ENCODE measurements at regions not wholly inside any gene's neighbourhood (a gene's known extent, or its start where the extent isn't known, plus 50 kb on each side); places are given as distances from the start of the nearest gene placed in this dataset.

GRCh38 chr18:32549248-32550110 is 78.8 kb upstream of the GAREM1 start:
- no peak for DNase-seq (ENCODE audit: low read depth)
- peak; percentile 55 for TF ChIP-seq CTCF (IDR thresholded peaks at IDR 0.05; ENCODE audit: control insufficient read depth, insufficient read depth, low read depth, low read length, missing control alignments)
- H3K4me3 ChIP-seq (ENCODE audit: control insufficient read depth, low read depth, low read length), result no peak overlapping the region

GRCh38 chr18:32548688-32549087 is 78.0 kb upstream of the GAREM1 start:
- no peak for DNase-seq (ENCODE audit: low read depth)
- no peak for TF ChIP-seq CTCF (IDR thresholded peaks at IDR 0.05; ENCODE audit: control insufficient read depth, insufficient read depth, low read depth, low read length, missing control alignments)
- H3K4me3 ChIP-seq (ENCODE audit: control insufficient read depth, low read depth, low read length), result no peak overlapping the region

- no peak for TF ChIP-seq CTCF (IDR thresholded peaks at IDR 0.05; ENCODE audit: control insufficient read depth, insufficient read depth, low read depth, low read length, missing control alignments)
- no peak overlapping the region for H3K4me3 ChIP-seq (ENCODE audit: control insufficient read depth, low read depth, low read length)
- no peak for DNase-seq (ENCODE audit: low read depth)
Measured at GRCh38 chr18:32545631-32546030, 74.9 kb upstream of the GAREM1 start.

DNA sequence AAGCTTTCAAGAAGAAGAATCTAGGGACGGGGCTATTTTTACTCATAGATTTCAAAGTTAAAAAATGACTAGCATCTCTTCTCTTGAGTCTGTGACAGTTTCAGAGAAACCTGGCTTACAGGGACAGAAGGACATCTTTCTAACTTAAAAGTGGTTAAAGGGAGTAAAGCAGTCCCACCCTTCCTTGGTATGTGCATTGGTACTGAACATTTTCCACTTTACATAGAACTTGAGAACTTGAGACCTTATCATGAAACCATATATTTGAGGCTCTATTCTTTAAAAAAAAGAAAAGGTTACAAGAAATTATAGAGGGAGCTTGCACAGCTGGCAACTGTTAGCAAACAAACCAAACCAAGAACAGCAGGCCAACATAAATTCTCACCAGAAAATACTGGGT is 73.4 kb upstream of the GAREM1 start:
- TF ChIP-seq CTCF (IDR thresholded peaks at IDR 0.05; ENCODE audit: control insufficient read depth, insufficient read depth, low read depth, low read length, missing control alignments), result no peak
- no peak overlapping the region for H3K4me3 ChIP-seq (ENCODE audit: control insufficient read depth, low read depth, low read length)
- no peak for DNase-seq (ENCODE audit: low read depth)

DNA sequence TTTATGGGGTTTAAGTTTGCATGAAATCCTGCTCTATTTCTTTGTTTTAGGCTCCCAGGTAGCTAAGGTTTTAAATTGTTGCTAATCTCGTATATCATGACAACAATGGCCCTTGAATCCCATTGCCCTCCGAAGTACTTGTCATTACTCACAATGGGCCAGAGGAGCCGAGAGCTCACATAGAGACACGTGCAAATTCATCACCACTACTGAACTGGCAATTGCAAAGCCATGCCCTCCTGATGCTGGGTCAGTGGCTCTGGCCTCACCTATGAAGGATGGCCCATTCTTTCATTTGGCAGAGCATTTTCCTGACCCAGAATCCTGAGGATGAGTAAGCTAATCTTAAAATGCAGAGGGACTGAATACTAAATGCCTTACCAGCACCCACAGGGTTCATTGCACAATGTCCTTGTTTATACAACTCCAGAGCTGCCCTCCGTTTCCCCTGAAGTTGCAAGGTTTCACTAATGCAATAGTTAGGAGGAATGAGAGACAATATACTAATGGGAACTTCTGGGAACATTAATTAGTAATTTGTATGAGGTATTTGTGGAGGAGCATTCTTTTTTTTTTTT is 71.6 kb upstream of the GAREM1 start:
- DNase-seq (ENCODE audit: low read depth), result peak; percentile 4
- TF ChIP-seq CTCF (IDR thresholded peaks at IDR 0.05; ENCODE audit: control insufficient read depth, insufficient read depth, low read depth, low read length, missing control alignments), result no peak
- H3K4me3 ChIP-seq (ENCODE audit: control insufficient read depth, low read depth, low read length), result no peak overlapping the region

- peak; percentile 34 for DNase-seq (ENCODE audit: low read depth)
- no peak overlapping the region for H3K4me3 ChIP-seq (ENCODE audit: control insufficient read depth, low read depth, low read length)
- no peak for TF ChIP-seq CTCF (IDR thresholded peaks at IDR 0.05; ENCODE audit: control insufficient read depth, insufficient read depth, low read depth, low read length, missing control alignments)
Measured at GRCh38 chr18:32530947-32531651, 60.4 kb upstream of the GAREM1 start.
